Glutamatergic neuron (in vitro differentiated cells): ENCODE measurements at regions not wholly inside any gene's neighbourhood (a gene's known extent, or its start where the extent isn't known, plus 50 kb on each side); places are given as distances from the start of the nearest gene placed in this dataset.
"Not testable (repeated sequence)": the region's sequence is repeated elsewhere in the genome, so short reads cannot be mapped to it uniquely, and the experiment has no call there.

Experiments
- DNase-seq: peaks from one replicate; pipeline ENCODE4 v3.0.0; 2022
- H3K27ac Mint-ChIP-seq: one replicate; pipeline ENCODE4 v1.8.0; 2020; ENCODE audit warnings: mild to moderate bottlenecking, mixed read lengths, inconsistent platforms; ENCODE audit not compliant: unreplicated experiment
- H3K27me3 Mint-ChIP-seq: one replicate; pipeline ENCODE4 v1.8.0; 2020; ENCODE audit warnings: mild to moderate bottlenecking, moderate library complexity, mixed read lengths, inconsistent platforms; ENCODE audit not compliant: unreplicated experiment
- H3K36me3 Mint-ChIP-seq: one replicate; pipeline ENCODE4 v1.8.0; 2020; ENCODE audit warnings: mild to moderate bottlenecking, mixed read lengths, inconsistent platforms; ENCODE audit not compliant: unreplicated experiment
- H3K4me1 Mint-ChIP-seq: one replicate; pipeline ENCODE4 v1.8.0; 2020; ENCODE audit warnings: mild to moderate bottlenecking, low read depth, mixed read lengths, inconsistent platforms; ENCODE audit not compliant: unreplicated experiment
- H3K4me3 Mint-ChIP-seq: one replicate; pipeline ENCODE4 v1.8.0; 2020; ENCODE audit warnings: mild to moderate bottlenecking, mixed read lengths, inconsistent platforms; ENCODE audit not compliant: unreplicated experiment
- H3K9me3 Mint-ChIP-seq: one replicate; pipeline ENCODE4 v1.8.0; 2020; ENCODE audit warnings: mild to moderate bottlenecking, moderate library complexity, mixed read lengths, inconsistent platforms; ENCODE audit not compliant: unreplicated experiment
- CTCF ChIP-seq: fragments of 200-600 bp; sonication (generic); IDR thresholded peaks from one replicate; pipeline ENCODE4 v1.5.0; 2021; ENCODE audit not compliant: partially characterized antibody, unreplicated experiment

DNA sequence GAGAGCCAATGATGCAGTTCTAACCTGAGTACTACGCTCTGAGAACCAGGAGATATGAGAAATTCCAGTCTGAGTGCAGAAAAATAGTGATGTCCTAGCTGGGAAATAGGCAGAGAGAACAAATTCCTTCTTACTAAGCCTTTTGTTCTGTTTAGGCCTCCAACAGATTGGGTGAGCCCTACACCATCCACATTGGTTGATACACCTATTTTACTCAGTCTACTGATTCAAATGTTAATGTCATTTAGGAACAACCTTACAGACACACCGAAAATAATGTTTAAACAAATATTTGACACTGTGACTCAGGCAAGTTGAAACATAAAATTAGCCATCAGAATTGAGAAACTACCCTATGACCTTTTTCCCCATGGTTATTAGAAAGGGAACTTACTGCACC is 333.9 kb upstream of the IZUMO3 start:
- Mint-ChIP-seq H3K27ac (no peak overlapping the region), H3K27me3 (no peaks in the 10 kb centered on the region), H3K4me3 (no peak overlapping the region), H3K36me3 (no peaks in the 10 kb centered on the region), H3K4me1 (no peaks in the 10 kb centered on the region), H3K9me3 (no peaks in the 10 kb centered on the region)
- no peak for TF ChIP-seq CTCF
- no peak for DNase-seq

GRCh38 chr9:24856601-24857000 is 310.9 kb upstream of the IZUMO3 start:
- not testable (repeated sequence) for DNase-seq, H3K4me3 Mint-ChIP-seq, H3K4me1 Mint-ChIP-seq, H3K27ac Mint-ChIP-seq, H3K27me3 Mint-ChIP-seq, H3K36me3 Mint-ChIP-seq, H3K9me3 Mint-ChIP-seq

- Mint-ChIP-seq H3K9me3 (no peaks in the 10 kb centered on the region), H3K27me3 (no peaks in the 10 kb centered on the region), H3K36me3 (no peaks in the 10 kb centered on the region), H3K4me1 (no peaks in the 10 kb centered on the region), H3K27ac (no peak overlapping the region), H3K4me3 (no peak overlapping the region)
- no peak for DNase-seq
- no peak for TF ChIP-seq CTCF
Measured at GRCh38 chr9:24846248-24846912, 300.7 kb upstream of the IZUMO3 start.

DNA sequence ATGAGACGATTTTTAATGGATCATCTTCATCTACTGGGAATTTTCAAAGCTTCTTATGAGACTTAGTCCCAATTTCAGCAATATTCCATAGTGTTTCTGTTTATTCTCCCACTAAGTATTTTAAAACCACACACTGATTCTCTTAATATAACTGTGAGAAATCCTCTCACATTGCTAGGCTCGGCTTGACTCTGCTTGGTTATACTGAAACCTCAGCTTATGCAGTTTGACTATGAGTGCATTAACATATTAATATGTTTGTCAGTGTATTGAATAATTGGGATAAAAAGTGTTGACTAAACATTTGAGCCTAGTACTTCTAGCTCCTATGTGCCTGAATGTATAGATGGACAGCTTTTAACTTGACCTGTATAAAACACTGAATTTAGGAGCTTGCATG is 298.5 kb upstream of the IZUMO3 start:
- Mint-ChIP-seq H3K4me1 (no peaks in the 10 kb centered on the region), H3K9me3 (no peaks in the 10 kb centered on the region), H3K27ac (no peak overlapping the region), H3K36me3 (no peaks in the 10 kb centered on the region), H3K4me3 (no peak overlapping the region), H3K27me3 (no peaks in the 10 kb centered on the region)
- DNase-seq = no peak
- TF ChIP-seq CTCF = no peak

GRCh38 chr9:24841993-24842392 is 296.3 kb upstream of the IZUMO3 start:
- DNase-seq = no peak
- Mint-ChIP-seq H3K9me3 (no peaks in the 10 kb centered on the region), H3K4me3 (no peak overlapping the region), H3K36me3 (no peaks in the 10 kb centered on the region), H3K27ac (no peak overlapping the region), H3K27me3 (no peaks in the 10 kb centered on the region), H3K4me1 (no peaks in the 10 kb centered on the region)
- TF ChIP-seq CTCF = no peak

GRCh38 chr9:24832307-24832706 is 286.6 kb upstream of the IZUMO3 start:
- H3K27ac Mint-ChIP-seq = no peak overlapping the region
- DNase-seq = peak; percentile 25
- H3K9me3 Mint-ChIP-seq = no peaks in the 10 kb centered on the region
- no peaks in the 10 kb centered on the region for H3K36me3 Mint-ChIP-seq
- peak; percentile 76 for TF ChIP-seq CTCF
- no peaks in the 10 kb centered on the region for H3K4me1 Mint-ChIP-seq
- H3K4me3 Mint-ChIP-seq = no peak overlapping the region
- no peaks in the 10 kb centered on the region for H3K27me3 Mint-ChIP-seq
